Stimulated activated CD4-positive, alpha-beta T cell treated with anti-CD3 and anti-CD28 coated beads, TNF-alpha, amount 100 ng/mL, for 4 hours (primary cell): ENCODE measurements at regions not wholly inside any gene's neighbourhood (a gene's known extent, or its start where the extent isn't known, plus 50 kb on each side); places are given as distances from the start of the nearest gene placed in this dataset.

Source experiments
- DNase-seq, 3 experiments: peaks; one replicate each; pipeline ENCODE4 v3.0.0-alpha.2; 2020; ENCODE audit warnings: low read depth in 3 of 3

GRCh38 chr1:29972421-29973053 is 736.2 kb downstream of the PTPRU start:
- no peak for DNase-seq

- no peak for DNase-seq
These were observed 735.4 kb downstream of the PTPRU start for GRCh38 chr1:29971703-29972102.

DNA sequence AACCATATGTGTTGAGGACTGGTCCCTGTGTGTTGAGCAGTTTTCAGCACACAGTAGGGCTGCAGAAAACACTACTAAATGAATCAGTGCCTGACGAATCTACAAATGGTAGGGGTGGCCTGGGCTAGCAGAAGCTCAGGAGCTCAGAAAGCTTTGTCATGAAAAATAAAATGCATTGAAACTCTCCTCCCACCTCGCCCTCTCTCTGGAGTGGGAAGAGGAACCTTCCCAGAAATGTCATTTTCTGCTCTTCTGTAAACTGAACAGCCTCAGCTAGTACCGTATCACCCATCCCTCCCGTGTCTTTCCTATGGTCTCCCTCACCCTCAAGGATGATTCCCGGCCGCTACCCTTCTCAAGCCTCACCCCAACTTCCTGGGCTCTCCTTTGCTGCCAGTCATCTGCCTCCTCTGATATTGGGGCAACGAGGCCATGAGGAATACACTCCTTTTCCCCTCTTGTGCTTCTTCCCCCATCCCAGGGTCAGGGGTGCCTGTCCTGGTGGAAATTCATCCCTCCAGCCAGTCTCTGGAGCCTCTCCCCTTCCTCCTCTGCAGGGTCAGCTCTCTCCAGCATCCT is 734.5 kb downstream of the PTPRU start:
- no peak for DNase-seq

GRCh38 chr1:29969576-29969975 is 733.3 kb downstream of the PTPRU start:
- no peak for DNase-seq

GRCh38 chr1:29967261-29967660 is 730.9 kb downstream of the PTPRU start:
- DNase-seq: no peak

GRCh38 chr1:29966526-29967045 is 730.3 kb downstream of the PTPRU start:
- DNase-seq: no peak

- DNase-seq: no peak
These were observed 728.6 kb downstream of the PTPRU start for GRCh38 chr1:29964718-29965533.

- no peak for DNase-seq
These were observed 727.6 kb downstream of the PTPRU start for GRCh38 chr1:29963946-29964345.

DNA sequence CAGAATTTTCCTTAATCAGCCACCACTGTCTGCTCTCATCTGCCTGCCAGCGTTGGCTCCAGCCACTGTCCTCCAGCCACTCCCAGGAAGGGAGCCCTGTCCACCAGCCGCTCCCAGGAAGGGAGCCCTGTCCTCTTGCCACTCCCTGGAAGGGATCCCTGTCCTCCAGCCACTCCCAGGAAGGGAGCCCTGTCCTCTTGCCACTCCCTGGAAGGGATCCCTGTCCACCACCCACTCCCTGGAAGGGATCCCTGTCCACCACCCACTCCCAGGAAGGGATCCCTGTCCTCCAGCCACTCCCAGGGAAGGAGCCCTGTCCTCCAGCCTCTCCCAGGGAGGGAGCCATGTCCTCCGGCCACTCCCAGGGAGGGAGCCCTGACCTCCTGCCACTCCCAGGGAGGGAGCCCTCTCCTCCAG is 726.5 kb downstream of the PTPRU start:
- DNase-seq: no peak

- DNase-seq: no peak
These were observed 726.0 kb downstream of the PTPRU start for GRCh38 chr1:29962336-29962735.

DNA sequence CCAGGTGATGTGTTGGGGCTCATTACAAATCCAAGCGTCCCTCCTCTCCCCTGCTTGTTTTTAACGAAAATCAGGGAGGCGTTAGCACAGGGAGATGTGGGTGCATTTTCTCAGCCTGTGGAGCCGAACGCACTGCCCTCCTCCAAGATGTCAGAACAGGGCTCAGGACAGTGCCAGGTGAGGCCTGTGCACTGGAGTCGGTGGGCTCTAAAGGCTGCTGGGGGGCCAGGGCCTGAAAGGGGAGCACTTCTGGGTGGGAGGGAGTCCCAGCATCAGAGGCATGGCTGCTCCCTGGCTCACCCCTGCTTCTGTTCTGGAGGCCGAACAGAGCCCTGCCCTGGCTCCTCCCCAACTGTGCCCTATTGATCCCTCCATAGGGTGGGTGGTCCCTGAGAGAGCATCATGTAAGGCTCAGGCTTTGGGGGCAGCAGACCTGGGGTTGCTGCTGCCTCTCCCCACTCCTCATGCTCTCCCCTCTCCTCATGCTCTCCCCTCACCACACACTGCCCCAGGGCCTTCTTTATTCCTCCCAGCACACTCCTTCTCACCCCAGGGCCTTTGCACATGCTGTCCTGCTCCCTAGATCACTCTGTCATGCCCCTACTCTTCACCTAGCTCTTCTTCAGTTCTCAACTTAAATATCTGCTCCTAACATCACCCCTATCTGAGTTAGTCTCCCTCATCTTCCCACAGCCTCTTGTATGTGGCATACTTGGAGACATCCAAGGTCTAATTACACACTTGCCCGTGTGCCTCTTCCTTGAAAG is 725.2 kb downstream of the PTPRU start:
- DNase-seq: no peak

GRCh38 chr1:29960876-29961275 is 724.6 kb downstream of the PTPRU start:
- DNase-seq: no peak

GRCh38 chr1:29960156-29960755 is 723.9 kb downstream of the PTPRU start:
- no peak for DNase-seq

DNA sequence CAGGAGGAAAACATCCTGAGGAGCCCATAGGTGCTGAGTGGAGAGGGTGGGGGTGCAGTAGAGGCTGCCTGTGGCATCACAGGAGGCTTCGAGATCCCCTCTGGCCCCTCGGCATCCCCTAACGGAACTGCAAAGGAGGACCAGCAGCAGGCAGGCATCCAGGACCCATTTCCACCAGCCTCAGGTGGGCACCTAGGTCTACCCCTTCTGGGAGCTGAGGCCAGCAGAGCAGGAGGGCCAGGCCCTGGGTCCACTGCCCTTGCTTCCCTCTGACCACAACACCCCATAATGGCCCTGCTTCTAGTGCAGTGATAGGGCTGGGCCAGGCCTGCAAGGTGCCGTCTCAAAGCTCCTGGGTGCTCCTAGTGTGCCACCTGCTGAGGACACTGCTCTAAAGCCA is 723.0 kb downstream of the PTPRU start:
- no peak for DNase-seq

DNA sequence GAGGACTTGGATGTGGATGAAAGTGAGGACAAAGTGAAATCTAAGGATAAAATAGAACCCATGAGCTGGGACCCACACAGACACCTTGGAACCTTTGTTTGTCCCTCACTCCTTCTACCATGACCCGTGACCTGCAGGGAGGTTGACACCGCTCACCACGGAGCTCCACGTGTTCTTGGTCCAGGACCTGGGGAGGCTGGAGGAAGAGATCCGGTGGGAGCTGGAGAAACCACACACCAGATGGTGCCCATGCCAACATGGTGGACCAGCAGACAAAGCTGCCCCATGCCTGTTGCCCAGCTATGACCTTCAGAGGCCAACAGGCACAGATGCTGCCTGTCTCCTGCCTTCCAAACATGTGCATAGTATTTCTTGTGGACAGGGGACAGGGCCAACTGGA is 721.9 kb downstream of the PTPRU start:
- no peak for DNase-seq

- no peak for DNase-seq
These were observed 720.2 kb downstream of the PTPRU start for GRCh38 chr1:29956349-29957030.

GRCh38 chr1:29954591-29954990 is 718.3 kb downstream of the PTPRU start:
- DNase-seq: no peak

DNA sequence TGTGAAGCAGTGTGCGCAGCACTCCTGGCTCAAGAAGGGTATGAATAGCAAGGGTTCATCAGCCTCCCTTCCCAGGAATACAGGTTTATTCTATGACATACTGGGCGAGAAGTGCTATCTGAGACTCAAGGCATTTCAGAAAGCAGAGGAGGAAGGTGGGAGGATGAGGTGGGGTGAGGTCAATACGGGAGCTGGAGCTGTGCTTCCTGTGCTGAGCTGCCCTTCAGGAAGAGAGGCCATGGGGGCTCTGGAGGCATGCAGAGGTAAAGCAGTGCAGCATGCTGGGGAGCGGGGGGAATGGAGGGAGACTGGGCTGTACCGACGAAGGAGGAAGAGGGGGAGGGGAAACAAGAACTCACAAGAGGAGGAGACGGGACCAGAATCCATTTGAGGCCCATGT is 717.6 kb downstream of the PTPRU start:
- no peak for DNase-seq

DNA sequence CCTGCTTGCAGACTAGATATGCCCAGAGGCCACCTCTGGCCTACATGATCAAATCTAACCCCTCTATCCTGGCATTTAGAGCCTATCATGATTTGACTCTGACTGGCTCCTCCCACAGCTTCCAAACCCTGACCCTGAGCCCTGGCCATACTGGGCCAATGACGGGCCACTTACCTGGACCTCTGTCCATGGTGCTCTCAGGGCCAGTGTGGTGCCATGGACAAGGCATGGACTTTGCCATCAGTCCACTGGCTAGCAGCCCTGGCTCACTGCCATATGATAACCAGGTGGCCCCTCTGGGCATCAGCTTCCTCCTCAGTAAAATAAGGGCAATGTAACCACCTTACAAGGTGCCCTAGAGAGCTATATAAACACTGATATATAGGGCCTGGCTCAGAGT is 713.4 kb downstream of the PTPRU start:
- DNase-seq: no peak

- DNase-seq: no peak
These were observed 712.3 kb downstream of the PTPRU start for GRCh38 chr1:29948581-29948980.

DNA sequence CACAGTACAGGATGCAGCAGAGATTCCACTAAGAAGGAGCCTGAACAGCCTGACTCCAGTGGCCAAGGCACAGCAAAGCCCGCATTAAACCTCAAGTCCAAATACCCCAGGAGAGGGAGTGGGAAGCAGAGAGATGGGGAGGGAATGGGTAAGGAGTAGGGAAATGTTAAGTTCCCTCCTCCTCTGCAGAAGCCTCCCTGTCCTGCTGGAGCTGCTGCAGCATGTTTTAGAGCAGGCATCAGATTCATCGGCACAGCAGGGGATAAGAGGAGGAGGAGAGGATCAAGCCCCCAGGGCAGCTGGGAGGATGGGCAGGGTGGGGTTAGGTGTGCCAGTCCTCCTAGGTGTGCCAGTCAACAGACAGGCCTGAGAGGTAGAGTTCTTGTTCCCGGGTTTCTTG is 709.7 kb downstream of the PTPRU start:
- no peak for DNase-seq
